Endothelial cell of umbilical vein (primary cell): ENCODE measurements at regions not wholly inside any gene's neighbourhood (a gene's known extent, or its start where the extent isn't known, plus 50 kb on each side); places are given as distances from the start of the nearest gene placed in this dataset.

Experiments used
- EZH2 ChIP-seq: IDR thresholded peaks from 2 replicates; pipeline ENCODE4 v1.6.1; 2012; ENCODE audit warnings: borderline replicate concordance, low read depth, mild to moderate bottlenecking, moderate library complexity, low read length, inconsistent platforms; ENCODE audit not compliant: severe bottlenecking
- FOS ChIP-seq: IDR thresholded peaks from 2 replicates; pipeline ENCODE4 v1.6.1; 2011; ENCODE audit warnings: mild to moderate bottlenecking, low read length, moderate library complexity, borderline replicate concordance; ENCODE audit not compliant: insufficient read depth
- GATA2 ChIP-seq: IDR thresholded peaks from 2 replicates; pipeline ENCODE4 v1.7.0; 2011; ENCODE audit warnings: low read depth, mild to moderate bottlenecking, moderate library complexity, mixed read lengths, low read length; ENCODE audit not compliant: insufficient read length, insufficient read depth
- JUN ChIP-seq: IDR thresholded peaks from 2 replicates; pipeline ENCODE4 v1.6.1; 2011; ENCODE audit warnings: borderline replicate concordance, low read depth; ENCODE audit not compliant: insufficient read length, insufficient read depth
- MYC ChIP-seq: IDR thresholded peaks from one replicate; pipeline ENCODE4 v1.6.1; 2011; ENCODE audit warnings: mild to moderate bottlenecking, low read depth, low read length
- POLR2A ChIP-seq: IDR thresholded peaks from 2 replicates; pipeline ENCODE4 v1.6.1; 2012; ENCODE audit warnings: low read depth, mild to moderate bottlenecking, control low read depth, low read length
- POLR2AphosphoS5 ChIP-seq: IDR thresholded peaks from 2 replicates; pipeline ENCODE4 v1.6.1; 2012; ENCODE audit warnings: low read depth, mild to moderate bottlenecking, control low read depth, low read length, moderate library complexity; ENCODE audit not compliant: insufficient read depth
- TF ChIP-seq, protein P1 (sequence below), 2 donors: IDR thresholded peaks; 1 replicate in 1 of 2; 2 replicates in 1 of 2; pipeline ENCODE4 v1.5.1; 2011; ENCODE audit warnings: low read length in 2 of 2, mild to moderate bottlenecking in 2 of 2, moderate library complexity in 2 of 2, control low read depth in 1 of 2, inconsistent platforms in 1 of 2, low read depth in 1 of 2; ENCODE audit not compliant: insufficient read depth in 1 of 2; ENCODE audit errors: extremely low read depth in 1 of 2
- TF ChIP-seq, protein P2 (sequence below): IDR thresholded peaks from 2 replicates; pipeline ENCODE4 v1.6.1; 2011; ENCODE audit not compliant: insufficient read depth, insufficient read length

DNA sequence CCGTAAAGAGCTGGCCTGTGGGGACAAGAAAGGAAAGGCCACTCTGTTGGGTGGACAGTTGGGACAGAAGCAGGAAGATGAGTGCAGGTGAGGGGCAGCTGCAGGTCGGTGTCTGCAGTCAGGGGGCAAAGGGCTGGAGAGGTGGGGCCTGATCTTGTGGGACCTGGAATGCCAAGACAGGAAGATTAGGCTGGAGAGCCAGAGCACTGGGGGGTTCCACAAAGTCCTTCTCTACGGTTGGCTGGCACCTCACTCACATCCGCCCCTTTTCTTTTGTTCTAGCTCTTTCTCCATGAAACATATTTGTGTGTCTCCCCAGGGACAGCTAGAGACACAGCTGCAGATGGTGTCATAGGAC is 404.1 kb downstream of the PTPRU start:
- TF ChIP-seq, protein P1, sequence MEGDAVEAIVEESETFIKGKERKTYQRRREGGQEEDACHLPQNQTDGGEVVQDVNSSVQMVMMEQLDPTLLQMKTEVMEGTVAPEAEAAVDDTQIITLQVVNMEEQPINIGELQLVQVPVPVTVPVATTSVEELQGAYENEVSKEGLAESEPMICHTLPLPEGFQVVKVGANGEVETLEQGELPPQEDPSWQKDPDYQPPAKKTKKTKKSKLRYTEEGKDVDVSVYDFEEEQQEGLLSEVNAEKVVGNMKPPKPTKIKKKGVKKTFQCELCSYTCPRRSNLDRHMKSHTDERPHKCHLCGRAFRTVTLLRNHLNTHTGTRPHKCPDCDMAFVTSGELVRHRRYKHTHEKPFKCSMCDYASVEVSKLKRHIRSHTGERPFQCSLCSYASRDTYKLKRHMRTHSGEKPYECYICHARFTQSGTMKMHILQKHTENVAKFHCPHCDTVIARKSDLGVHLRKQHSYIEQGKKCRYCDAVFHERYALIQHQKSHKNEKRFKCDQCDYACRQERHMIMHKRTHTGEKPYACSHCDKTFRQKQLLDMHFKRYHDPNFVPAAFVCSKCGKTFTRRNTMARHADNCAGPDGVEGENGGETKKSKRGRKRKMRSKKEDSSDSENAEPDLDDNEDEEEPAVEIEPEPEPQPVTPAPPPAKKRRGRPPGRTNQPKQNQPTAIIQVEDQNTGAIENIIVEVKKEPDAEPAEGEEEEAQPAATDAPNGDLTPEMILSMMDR (IDR thresholded peaks at IDR 0.05; ENCODE audit: extremely low read depth in 1 of 2, insufficient read depth in 1 of 2, low read depth in 1 of 2, low read length in 2 of 2), result no peak
- TF ChIP-seq EZH2 (no peak), GATA2 (no peak), POLR2A (no peak), POLR2AphosphoS5 (no peak), MYC (no peak), JUN (no peak), FOS (no peak)
- TF ChIP-seq, protein P2, sequence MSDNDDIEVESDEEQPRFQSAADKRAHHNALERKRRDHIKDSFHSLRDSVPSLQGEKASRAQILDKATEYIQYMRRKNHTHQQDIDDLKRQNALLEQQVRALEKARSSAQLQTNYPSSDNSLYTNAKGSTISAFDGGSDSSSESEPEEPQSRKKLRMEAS, result no peak
